SK-N-MC (cell line): ENCODE measurements at regions not wholly inside any gene's neighbourhood (a gene's known extent, or its start where the extent isn't known, plus 50 kb on each side); places are given as distances from the start of the nearest gene placed in this dataset.
"Not testable (repeated sequence)": the region's sequence is repeated elsewhere in the genome, so short reads cannot be mapped to it uniquely, and the experiment has no call there.

ENCODE experiments used
- EZH2 ChIP-seq: fragments of 200-600 bp; sonication (generic); IDR thresholded peaks from one replicate; pipeline ENCODE4 v1.6.1; 2017; ENCODE audit warnings: antibody characterized with exemption
- POLR2AphosphoS5 ChIP-seq: IDR thresholded peaks from 2 replicates; pipeline ENCODE4 v1.6.1; 2012; ENCODE audit warnings: mild to moderate bottlenecking, low read depth, low read length, borderline replicate concordance

DNA sequence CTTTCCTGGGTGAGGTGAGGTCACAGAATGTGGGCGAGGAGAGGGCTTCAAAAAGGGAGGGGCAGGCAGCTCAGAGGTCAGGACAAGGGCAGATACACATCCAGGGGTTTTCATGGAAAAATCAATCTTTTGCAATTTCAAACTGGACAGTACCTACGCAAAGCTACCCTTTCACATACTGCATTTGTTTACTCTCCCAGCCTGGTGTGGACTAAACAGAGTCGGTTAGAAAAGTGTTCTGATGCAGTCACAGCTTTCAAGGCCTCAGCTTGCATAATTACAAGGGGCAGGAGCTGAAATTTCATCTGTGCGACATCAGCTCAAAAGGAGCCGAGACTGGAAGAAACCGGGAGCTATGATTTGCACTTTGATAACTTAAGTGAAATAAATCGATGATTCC lies 351.8 kb downstream of the TEX29 start:
- not testable (repeated sequence) for TF ChIP-seq POLR2AphosphoS5, EZH2
